IMR-90 (cell line): ENCODE measurements at regions not wholly inside any gene's neighbourhood (a gene's known extent, or its start where the extent isn't known, plus 50 kb on each side); places are given as distances from the start of the nearest gene placed in this dataset. TPM values are rescaled to one million over a fixed set of nuclear protein-coding genes. Genes with fewer than 3 reads are reported as not detected.

Source experiments
- microRNA-seq, 2 experiments: library from miRNA; stranded (forward) in 1 of 2; unstranded in 1 of 2; fragments of 10-50 nt in 1 of 2; fragments of <30 nt in 1 of 2; gene quantifications in 1 of 2; microRNA quantifications in 1 of 2; one replicate each; pipeline versions ENCODE3 to v1.1.0; 2013 to 2020; ENCODE audit not compliant: insufficient read depth in 1 of 2, insufficient read length in 1 of 2, unreplicated experiment in 1 of 2
- small RNA-seq, 5 experiments: library from RNA; depleted of rRNA; stranded (forward); fragments of <200 nt; gene quantifications; one replicate each; pipeline ENCODE3, GENCODE V24; 2012

Small RNAs in the stretch of these regions (microRNA-seq; reads per million reads assigned to microRNA genes)
- gene RF00019 (ENCODE audit: insufficient read depth, insufficient read length) = not detected

Small RNAs in the stretch of these regions (small RNA-seq; reads per million reads assigned to genes)
- gene RF00019 = 0 reads per million in 5 experiments
